CD1c-positive myeloid dendritic cell (primary cell): ENCODE measurements at regions not wholly inside any gene's neighbourhood (a gene's known extent, or its start where the extent isn't known, plus 50 kb on each side); places are given as distances from the start of the nearest gene placed in this dataset.
"Not testable (repeated sequence)": the region's sequence is repeated elsewhere in the genome, so short reads cannot be mapped to it uniquely, and the experiment has no call there.

ENCODE experiments used
- DNase-seq: peaks from one replicate; pipeline ENCODE4 v3.0.0-alpha.2; 2016; ENCODE audit errors: extremely low spot score

DNA sequence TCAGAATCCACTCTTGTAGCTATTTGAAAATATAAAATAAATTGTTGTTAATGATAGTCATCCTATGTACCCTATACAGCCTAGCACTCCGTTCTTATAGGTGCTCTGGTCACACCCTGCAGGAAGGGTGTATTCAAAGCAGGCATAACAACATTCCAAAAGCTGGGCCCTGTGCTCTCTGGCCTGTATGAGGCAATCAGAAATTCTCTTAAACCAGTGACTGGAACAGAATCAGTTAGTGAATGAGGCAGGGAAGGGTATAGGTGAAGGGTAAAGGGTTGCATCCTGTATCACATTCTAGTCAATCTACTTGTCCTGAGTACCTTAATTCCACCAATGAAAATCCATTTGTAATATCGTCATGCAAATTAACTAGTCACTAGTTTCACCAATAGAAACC lies 154.5 kb upstream of the ZNF217 start:
- no peak for DNase-seq

DNA sequence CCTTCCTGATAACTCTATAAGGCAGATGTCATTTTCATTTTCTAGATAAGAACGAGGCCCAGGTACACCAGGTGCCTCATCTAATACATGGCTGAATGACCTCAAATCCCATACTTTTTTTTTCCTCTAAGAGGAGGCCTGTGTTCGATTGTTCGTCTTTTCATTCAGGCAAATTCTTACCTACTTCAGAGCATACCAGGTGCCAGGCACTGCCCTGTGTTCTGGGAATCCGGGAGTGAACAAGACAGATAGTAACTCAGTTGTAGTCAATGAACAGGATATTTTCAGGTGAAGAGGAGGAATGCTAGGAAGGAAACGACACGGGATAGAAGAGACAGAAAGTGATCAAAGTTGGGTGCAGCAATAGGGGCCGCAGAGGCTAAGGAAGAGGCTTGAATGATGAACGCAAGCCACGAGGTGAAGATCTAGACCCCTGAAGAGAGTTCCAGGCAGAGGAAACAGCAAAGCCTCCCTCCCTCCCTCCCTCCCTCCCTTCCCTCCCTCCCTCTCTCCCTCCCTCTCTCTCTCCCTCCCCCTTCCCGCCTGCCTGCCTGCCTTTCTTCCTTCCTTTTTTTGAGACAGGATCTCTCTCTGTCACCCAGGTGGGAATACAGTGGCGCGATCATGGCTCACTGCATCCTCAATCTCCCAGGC lies 150.1 kb upstream of the ZNF217 start:
- DNase-seq: no peak

DNA sequence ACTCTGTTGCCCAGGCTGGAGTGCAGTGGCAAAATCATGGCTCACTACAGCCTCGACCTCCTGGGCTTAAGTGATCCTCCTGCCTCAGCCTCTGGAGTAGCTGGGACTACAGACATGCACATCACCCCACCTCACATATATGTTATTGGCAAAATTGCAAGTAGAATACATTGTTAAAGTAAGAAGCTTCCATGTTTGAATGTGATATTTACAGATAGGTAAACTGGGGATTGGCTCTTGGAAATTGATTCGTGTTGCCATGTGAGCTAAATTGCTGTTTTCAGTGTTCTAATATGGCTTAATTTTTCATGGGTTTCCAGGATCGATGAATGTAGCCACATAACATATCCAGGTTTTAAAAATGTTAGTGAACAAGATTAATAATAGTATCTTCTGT lies 149.0 kb upstream of the ZNF217 start:
- DNase-seq: no peak

DNA sequence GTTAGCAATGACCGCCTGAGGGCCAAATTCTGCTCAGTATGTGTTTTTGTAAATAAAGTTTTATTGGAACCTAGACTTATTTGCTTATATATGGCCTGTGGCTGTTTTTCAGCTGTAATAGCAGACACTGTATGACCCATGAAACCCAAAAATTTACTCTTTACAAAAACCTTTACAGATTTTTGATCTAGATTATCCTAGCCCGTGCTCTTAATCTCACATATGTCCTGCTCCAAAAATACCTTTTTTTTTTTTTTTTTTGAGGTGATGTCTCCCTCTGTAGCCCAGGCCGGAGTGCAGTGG lies 148.0 kb upstream of the ZNF217 start:
- DNase-seq: no peak

DNA sequence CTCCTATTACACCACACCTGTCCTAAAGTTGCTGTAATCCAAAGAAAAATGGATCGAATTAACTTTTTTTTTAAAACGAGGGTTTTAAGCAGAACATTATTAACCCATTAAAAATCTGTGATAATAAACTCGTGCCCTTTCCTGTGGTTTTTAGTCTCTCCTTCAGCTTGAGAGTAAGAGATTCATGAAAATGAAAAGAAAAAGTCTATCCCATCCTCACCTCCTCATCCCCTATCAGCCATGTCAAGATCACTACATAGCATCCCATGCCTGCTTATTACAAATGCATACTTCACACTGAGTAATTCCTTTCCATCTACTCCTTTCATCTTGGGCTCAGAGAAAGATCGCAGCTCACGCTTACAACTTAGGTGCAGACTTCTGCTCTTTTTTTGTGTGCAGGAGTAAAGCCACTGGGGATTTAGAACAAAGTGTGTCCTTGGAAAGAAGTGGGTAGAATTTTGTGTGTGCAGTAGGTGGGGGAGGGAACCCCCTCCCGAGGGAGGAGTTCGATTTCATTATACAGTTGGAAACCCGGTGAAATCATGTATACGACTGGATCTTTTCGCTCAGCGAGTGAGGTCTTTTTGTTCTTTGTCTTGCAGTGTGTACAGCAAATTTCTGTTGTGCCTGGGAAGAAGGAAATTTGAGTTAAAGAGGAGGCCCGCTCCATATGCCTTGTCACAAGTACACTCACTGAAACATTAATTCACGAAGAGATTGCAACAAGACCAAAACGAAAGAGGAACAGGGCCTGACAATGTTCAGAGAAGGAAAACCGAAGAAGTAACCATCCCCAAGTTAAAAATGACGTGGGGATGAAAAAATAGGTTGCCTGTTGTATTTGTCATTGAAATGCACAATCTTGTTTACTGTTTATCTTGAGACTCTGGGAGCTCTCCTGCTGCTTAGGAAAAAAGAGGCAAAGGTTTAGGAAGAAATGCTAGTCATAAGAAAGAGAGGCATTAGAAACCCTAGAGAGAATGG lies 146.5 kb upstream of the ZNF217 start:
- DNase-seq: peak; percentile 79

DNA sequence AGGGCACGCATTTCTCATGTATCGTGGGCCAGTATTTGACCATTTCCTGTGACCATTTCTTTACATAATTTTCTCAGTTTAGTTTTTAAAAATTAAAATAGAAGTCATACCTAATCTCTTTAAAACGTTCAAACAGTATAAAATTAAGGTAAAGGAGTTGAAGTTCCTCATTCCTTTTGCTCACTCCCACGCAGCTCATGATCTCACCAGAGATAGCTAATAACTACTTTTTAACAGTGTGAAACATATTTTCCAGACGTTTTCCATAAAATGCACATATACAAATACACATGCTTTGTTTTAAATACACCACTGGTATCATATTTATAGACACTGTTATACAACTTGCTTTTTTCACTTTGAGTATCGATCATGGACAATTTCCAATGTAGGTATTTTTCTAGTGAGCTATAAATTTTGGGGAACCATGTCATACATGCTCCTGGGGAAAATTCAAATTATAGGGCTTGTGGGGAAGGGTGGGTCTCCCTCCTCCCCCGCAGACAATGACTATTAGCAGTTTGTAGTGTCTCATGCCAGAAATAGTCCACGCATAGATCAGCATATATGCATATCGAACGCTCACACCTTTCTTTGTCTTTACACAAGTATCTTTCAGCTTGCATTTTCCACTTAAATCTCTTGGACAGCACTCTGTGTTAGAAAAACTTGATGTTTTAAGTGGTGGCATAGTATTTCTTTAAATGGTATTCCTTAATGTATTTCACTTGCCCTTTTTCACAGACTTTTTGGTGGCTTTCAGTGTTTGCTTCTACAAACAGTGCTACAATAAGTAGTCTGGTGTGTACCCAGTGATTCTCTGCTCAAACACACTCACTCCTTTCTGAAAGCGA lies 145.5 kb upstream of the ZNF217 start:
- DNase-seq: peak; percentile 85

DNA sequence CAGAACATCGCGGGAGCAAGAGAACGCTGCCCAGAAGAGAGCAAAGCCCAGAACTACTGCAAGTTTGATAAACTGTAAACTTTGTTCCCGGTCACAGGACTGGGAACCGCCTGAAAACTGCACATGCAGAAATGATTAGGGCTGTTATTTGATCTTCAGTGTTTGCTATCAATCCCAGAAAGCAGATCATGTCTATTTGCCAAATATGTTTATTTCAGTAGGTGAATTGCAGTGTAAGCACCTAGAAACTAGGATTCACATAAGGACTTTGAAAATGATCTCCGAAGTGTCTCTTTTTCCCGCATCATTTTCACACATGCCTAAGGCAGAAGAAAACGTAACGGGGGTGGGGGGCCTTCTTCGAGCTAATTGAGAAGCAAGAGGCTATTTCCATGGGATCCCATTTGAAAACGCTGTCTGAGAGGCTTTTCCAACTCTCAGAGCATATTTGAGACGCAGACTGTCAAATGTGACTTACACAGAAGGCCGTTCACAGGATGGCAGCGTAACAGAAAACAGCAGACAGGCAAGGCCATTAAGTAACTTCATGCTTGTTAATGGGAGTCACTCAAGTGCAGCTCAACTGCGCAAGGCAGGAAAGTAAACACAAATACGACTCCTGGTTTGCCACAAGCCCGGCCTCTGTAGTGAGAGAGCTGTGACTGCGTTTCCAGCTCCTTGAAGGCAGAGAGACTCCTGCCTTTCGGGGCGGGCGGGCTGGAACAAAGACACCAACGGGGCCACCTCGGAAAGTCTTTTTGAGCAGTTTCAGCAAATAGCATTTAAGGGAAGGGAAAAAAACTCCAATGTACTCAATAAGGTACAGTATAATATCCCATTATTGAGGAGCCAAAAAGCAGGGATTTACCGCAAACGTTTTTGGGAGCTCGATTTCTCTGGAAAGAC lies 144.7 kb upstream of the ZNF217 start:
- DNase-seq: no peak

DNA sequence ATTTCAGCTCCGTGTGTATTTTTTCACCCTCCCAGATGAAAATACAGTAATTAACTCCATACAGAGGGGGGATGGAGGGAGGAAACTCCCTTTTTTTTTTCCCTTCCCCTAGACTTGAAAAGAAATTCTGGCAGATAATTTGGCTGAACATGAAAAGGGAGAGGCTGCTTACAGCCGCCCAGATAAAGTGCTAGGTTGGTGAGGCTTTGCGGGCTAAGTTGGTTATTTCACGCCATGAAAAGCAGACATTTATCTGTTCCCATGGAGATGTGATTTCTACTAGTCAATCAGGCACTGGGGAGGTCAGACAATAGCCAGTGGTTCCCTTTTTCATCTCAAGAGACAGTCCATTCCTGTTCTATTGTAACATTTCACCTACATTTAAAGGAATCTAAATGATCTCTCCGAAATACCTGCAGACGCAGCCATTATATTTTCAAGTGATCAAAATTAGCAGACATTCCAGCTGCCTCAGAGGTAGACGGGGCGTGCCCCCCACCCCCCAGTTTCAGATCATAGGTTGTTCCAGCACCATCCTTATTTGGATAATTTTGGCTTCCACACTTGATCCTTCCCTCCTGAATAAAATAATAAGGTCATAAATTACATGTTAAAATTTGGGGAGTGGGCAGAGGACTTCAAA lies 143.9 kb upstream of the ZNF217 start:
- DNase-seq: peak; percentile 63

DNA sequence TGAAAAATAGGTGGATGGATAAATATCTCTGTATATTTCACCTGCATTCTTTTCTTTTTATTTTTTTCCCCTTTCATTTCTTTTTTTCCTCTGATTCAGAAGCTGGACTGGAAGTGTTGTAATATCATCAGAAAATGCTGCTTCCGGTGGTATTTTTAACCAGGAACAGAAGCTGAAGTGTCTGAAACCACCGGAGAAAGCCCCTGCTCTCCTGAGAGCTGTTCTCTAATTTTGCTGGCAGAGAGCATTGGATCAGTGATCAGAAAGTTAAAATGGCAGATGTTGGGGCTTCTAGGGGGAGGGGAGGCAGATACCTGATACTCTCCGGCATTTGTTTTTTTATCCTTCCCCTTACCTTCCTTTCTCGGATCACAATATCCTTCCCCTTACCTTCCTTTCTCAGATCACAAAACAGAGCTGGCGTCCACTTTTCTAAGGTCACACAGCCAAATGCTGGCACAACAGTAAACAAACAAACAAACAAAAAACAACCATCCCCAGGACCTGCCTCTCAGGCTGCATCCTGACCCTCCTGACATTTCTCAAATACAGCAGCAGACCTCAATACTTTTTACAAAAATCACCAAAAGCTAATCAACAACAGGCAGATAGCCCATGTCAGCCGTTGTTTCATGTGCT lies 143.2 kb upstream of the ZNF217 start:
- peak; percentile 54 for DNase-seq

DNA sequence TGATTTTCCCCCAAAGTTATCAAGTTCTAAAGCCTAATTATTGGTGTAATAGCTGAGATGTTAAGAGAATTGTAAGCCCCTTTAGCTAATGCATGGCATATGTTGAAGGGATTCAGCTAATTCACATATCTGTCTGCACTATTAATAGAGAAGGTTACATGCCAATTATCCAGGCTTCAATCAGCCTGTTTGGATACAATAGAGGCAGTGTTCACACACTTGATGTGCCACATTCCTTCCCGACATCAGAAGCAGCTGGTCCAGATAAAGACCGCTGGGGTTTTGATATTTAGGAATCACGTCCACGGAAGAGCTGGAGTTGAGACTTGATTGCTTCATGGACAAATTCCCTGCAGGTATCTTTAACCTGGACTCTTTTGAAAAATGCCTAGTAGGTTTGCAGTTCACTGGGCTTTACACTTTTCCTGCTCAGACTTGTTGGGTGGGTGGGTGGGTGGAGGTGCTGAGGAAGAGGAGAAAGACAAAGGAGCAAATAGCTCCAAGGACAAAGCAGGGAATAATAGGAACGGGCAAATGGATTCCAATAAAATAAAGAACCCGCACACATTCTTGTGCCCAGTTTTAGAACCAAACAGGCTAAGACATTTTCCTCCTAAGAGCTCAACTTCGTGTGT lies 142.6 kb upstream of the ZNF217 start:
- DNase-seq: no peak

DNA sequence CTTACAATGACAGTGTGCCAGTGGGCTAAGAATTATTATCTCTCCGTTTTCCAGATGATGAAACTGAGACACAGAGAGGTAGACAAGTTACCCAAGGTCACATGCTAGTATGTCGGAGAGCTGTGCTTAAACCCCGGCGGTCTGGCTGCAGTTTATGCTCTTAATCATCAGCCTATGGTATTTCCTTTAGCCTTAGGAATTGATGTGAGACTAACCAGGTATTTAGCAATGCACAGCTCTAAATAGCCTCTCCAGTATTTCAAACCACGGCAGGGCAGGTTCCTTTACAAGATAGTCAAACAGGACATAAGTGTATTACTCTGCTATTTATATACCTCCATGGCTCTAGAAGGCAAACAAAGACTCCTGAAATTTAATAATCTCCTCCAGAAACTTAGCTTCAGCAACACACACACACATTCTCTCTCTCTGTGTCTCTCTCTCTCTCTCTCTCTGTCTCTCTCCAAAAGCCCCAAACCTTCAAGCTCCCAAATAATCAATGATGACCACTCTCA lies 142.0 kb upstream of the ZNF217 start:
- DNase-seq: no peak

DNA sequence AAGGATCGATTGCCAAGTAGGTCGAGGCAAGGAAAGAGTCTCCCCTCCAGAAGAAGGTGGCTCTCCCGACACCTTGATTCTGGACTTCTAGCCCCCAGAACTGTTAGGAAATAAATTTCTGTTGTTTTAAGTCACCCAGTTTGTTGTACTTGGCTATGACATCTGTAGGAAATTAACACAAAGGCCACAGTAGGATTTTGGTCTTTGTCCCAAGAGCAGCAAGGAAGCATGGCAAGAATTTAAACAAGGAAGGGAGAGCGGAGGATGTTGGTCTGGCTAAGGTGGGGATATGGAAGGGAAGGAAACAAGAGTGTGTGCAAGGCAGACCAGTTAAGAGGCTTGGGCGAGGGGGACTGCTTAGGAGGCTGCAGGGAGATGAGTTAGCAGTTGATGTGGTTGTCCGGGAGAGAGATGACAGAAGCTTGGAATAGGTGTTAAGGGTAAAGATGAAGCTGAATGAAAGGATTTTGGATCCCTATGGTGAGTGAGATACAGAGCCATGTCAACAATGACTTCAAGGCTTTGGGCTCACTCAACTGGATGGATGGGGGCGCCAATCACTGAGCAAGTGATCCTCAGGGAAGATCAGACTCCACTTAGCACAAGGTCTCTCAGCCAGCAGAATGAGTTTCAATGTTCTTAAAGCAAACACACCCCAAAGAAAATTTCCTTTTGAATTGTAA lies 140.5 kb upstream of the ZNF217 start:
- no peak for DNase-seq

DNA sequence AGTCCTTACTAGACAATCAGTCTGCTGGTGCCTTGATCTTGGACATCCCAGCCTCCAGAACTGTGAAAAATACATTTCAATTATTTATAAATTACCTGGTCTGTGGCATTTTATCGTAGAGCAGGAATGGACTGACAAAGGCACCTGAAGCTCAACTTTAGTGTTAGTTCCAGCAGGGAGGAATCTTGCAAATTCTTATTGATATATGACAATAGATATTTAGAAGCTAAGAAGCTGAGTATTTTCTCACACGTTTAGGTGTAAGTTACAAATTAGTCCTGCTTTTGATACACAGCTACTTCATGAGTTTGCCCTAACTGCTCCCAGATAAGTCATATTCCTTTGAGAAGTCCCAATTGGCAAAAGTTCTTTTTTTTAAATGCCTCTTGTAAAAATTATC lies 138.0 kb upstream of the ZNF217 start:
- DNase-seq: no peak

DNA sequence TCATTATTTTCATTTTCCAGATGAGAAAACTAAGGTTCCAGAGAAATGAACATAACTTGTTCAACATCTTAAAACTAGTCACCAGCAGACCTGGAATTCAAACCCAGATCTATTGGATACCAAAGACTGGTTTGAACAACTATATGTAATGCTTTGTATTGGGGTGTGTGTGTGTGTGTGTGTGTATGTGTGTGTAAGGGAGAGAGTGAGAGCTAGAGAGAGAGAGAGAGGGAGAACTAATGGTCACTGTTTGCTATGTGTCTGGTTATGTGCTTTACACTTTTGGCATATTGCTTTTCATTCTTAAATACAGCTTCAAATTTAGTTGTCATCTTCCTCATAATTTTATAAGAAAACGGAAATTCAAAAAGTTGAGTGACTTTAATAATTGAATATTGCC lies 134.7 kb upstream of the ZNF217 start:
- no peak for DNase-seq

DNA sequence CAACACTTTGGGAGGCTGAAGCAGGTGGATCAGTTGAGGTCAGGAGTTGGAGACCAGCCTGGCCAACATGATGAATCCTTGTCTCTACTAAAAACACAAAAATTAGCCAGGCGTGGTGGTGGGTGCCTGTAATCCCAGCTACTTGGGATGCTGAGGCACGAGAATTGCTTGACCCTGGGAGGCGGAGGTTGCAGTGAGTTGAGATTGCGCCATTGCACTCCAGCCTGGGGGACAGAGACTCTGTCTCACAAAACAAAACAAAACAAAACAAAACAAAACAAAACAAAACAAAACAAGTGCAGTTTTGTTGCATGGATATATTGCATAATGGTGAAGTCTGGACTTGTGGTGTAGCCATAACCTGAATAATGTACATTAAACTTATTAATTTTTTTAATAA lies 133.6 kb upstream of the ZNF217 start:
- not testable (repeated sequence) for DNase-seq

DNA sequence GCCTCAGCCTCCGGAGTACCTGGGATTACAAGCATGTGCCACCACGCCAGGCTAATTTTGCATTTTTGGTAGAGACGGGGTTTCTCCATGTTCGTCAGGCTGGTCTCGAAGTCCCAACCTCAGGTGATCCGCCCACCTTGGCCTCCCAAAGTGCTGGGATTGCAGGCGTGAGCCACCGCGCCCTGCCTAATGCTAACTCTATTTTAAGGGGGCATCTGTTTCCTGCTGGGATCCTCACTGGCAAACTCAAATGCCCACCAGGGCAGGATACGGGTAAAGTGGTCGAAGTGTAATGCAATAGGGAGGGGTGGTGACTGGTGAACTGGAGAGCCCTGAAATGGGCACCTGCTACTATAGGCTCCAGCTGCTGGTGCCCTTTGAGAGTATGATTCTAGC lies 131.9 kb upstream of the ZNF217 start:
- no peak for DNase-seq

DNA sequence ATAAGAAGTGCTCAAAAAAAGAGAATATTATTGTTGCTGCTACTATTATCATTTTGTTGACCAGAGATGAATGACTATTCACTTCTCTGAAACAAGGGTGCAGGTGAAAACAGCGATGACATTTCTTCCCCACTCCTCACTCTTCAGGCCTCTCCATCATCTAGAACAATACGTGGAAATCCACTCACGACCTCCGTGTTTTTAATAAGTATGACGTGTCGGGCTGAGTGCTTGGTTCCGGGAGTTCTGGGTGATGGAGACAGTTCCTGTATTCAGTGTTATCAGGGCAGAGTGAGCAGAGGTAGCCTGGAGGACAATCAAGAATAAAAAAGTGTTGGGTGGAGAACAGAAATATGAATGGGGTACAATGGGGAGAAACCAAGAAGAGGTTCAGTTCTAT lies 130.0 kb upstream of the ZNF217 start:
- DNase-seq: no peak

DNA sequence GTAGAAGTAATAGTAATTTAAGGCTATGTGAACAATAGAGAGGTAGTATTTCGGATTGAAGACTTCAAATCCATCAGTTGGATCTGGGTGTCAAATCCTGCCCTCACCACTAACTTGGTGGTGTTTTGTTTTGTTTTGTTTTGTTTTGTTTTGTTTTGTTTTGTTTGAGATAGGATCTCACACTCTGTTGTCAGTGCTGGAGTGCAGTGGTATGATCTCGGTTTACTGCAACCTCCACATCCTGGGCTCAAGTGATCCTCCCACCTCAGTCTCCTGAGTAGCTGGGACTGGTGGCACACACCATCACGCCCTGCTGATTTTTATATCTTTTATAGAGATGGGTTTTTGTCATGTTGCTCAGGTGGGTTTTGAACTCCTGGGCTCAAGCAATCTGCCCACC lies 129.4 kb upstream of the ZNF217 start:
- DNase-seq: no peak

DNA sequence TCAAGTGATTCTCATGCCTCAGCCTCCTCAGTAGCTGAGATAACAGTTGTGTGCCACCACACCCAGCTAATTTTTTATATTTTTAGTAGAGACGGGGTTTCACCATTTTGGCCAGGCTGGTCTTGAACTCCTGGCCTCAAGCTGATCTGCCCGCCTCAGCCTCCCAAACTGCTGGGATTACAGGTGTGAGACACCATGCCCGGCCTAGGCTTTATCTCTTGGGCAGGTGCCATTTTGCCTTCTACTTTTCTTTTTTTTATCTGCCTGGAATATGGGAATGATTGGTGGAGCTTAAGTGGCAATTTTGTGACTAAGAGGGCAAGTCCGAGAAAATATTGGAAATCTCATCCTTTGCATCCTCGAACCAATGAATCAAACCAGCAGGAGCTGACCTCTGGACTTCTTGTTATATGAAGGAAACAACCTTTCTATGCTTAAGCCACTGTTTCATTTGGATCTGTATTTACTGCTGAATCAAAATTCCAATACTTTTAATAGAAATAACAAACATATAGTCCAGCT lies 128.9 kb upstream of the ZNF217 start:
- DNase-seq: no peak
